Natural killer cell (primary cell): ENCODE measurements at regions not wholly inside any gene's neighbourhood (a gene's known extent, or its start where the extent isn't known, plus 50 kb on each side); places are given as distances from the start of the nearest gene placed in this dataset.

Experiments used
- ATAC-seq, 3 donors: fragments of 150-1000 bp in 2 of 3; fragments of 200-7000 bp in 1 of 3; cut with Tn5 transposase; 1 replicate in 1 of 3; 2 replicates in 2 of 3; pipeline ENCODE4 v1.10.0; 2021; ENCODE audit warnings: mild to moderate bottlenecking in 2 of 3, moderate library complexity in 2 of 3
- DNase-seq, 2 donors: peaks; one replicate each; pipeline versions ENCODE4 v3.0.0 to v3.0.0-alpha.2; 2013 to 2021; ENCODE audit warnings: mixed read lengths in 1 of 2
- H3K27ac ChIP-seq: one replicate; pipeline ENCODE4 v1.5.1; 2013; ENCODE audit warnings: mild to moderate bottlenecking, low read length
- H3K27me3 ChIP-seq: one replicate; pipeline ENCODE4 v1.6.1; 2013; ENCODE audit warnings: low read length; ENCODE audit not compliant: control insufficient read depth, insufficient read depth
- H3K36me3 ChIP-seq: one replicate; pipeline ENCODE4 v1.6.1; 2013; ENCODE audit warnings: low read length; ENCODE audit not compliant: control insufficient read depth, insufficient read depth
- H3K4me1 ChIP-seq: one replicate; pipeline ENCODE4 v1.6.1; 2013; ENCODE audit warnings: low read length; ENCODE audit not compliant: control insufficient read depth, insufficient read depth
- H3K4me3 ChIP-seq: one replicate; pipeline ENCODE4 v1.5.1; 2013; ENCODE audit warnings: low read length
- H3K9me3 ChIP-seq: one replicate; pipeline ENCODE4 v1.6.1; 2013; ENCODE audit warnings: low read length; ENCODE audit not compliant: control insufficient read depth, insufficient read depth
- H3K27ac Mint-ChIP-seq, 2 donors: one replicate each; pipeline ENCODE4 v1.8.0; 2022; ENCODE audit warnings: mild to moderate bottlenecking in 2 of 2, mixed read lengths in 2 of 2, moderate library complexity in 1 of 2
- H3K27me3 Mint-ChIP-seq, 2 donors: one replicate each; pipeline ENCODE4 v1.8.0; 2022; ENCODE audit warnings: low read depth in 2 of 2, mixed read lengths in 2 of 2
- H3K36me3 Mint-ChIP-seq: one replicate; pipeline ENCODE4 v1.8.0; 2022; ENCODE audit warnings: mixed read lengths
- H3K4me1 Mint-ChIP-seq, 2 donors: one replicate each; pipeline ENCODE4 v1.8.0; 2022; ENCODE audit warnings: mixed read lengths in 2 of 2
- H3K4me3 Mint-ChIP-seq: one replicate; pipeline ENCODE4 v1.8.0; 2022; ENCODE audit warnings: mild to moderate bottlenecking, moderate library complexity, mixed read lengths
- H3K9me3 Mint-ChIP-seq, 2 donors: one replicate each; pipeline ENCODE4 v1.8.0; 2022; ENCODE audit warnings: mixed read lengths in 2 of 2
- CTCF ChIP-seq: fragments of 200-600 bp; IDR thresholded peaks from one replicate; pipeline ENCODE4 v1.8.0; 2022; ENCODE audit warnings: antibody characterized with exemption
- WGBS: methylation state at CpG from one replicate; pipeline ENCODE4 v1.1.7; 2013; ENCODE audit warnings: missing lambda C conversion rate; ENCODE audit not compliant: insufficient coverage; 5-methylcytosine and 5-hydroxymethylcytosine counted together
- intact Hi-C: fragments of 100-400 bp; cut with micrococcal nuclease; formaldehyde crosslinking; loops from one replicate; pipeline ENCODE4 v1.14.2; 2022

DNA sequence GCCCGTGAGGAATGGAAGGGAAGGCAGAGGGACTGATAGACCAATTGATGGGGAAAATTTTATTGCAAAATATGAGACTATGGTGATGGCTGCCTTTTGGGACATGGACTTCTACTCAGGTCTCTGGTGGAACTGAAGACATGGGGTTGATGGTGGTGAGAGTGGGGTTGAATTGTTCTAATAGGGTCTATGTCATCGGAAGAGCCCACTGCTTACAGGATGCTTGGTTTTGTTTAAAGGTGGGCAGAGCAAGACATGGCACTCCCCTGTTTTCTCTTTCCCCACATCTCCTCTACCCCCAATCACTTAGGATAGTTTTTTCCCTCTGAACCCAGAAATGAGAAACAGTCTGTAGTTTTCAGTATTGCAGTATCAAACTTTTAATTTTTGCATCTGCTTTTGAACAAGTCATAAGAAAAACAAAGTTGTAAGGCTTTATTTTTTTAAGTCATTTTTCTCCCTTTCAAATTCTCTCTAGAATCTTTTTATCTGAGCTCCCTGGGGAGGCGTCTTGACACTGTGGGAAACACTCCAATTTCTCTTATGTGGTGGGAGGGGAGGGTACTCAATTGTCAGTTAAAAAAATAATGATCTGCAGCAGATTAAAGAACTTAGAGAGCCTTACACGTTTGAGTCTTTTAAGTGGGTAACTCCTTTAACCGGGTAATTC is 276.2 kb upstream of the TBC1D5 start:
- Histone ChIP-seq H3K4me3 (no peak overlapping the region), H3K4me1 (no peaks in the 10 kb centered on the region), H3K27ac (no peak overlapping the region), H3K36me3 (no peaks in the 10 kb centered on the region), H3K27me3 (peaks cover 3% of the 10 kb centered on the region), H3K9me3 (no peaks in the 10 kb centered on the region)
- no peaks in the 10 kb centered on the region for H3K9me3 Mint-ChIP-seq
- no peak overlapping the region for H3K27ac Mint-ChIP-seq
- DNase-seq (no peak), ATAC-seq (no peak)
- peaks cover 13 to 30% of the 10 kb centered on the region in 2 donors for H3K27me3 Mint-ChIP-seq
- intact Hi-C loops: no loop called here
- H3K4me3 Mint-ChIP-seq: no peak overlapping the region
- no peaks in the 10 kb centered on the region for H3K36me3 Mint-ChIP-seq
- WGBS: 30% methylated on average over 4 of the region's 5 CpGs
- H3K4me1 Mint-ChIP-seq: no peaks in the 10 kb centered on the region
- TF ChIP-seq CTCF: no peak

DNA sequence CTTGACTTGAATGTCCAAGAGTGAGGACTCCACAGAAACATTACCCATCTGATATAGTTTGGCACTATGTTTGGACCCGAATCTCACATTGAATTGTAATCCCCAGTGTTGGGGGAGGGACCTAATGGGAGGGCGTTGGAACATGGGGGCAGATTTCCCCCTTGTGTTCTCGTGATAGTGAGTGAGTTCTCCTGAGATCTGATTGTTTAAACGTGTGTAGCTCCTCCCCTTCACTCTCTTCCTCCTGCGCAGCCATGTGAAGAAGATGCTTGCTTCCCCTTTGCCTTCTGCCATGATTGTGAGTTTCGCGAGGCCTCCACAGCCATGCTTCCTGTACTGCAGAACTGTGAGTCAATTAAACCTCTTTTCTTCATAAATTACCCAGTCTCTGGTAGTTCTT is 273.9 kb upstream of the TBC1D5 start:
- no peak for DNase-seq

GRCh38 chr3:18012933-18013332 is 270.5 kb upstream of the TBC1D5 start:
- no peaks in the 10 kb centered on the region for H3K27me3 ChIP-seq
- H3K27ac ChIP-seq: no peak overlapping the region
- Mint-ChIP-seq H3K27ac (no peak overlapping the region), H3K9me3 (no peaks in the 10 kb centered on the region), H3K4me1 (peaks cover 0 to 6% of the 10 kb centered on the region in 2 donors), H3K36me3 (no peaks in the 10 kb centered on the region), H3K4me3 (no peak overlapping the region), H3K27me3 (peaks cover under 1 to 4% of the 10 kb centered on the region in 2 donors)
- DNase-seq (no peak), ATAC-seq (no peak)
- no peak for TF ChIP-seq CTCF
- intact Hi-C loops: no loop called here
- no peaks in the 10 kb centered on the region for H3K9me3 ChIP-seq
- no peak overlapping the region for H3K4me3 ChIP-seq
- 80% methylated on average over 3 of the region's 4 CpGs for WGBS
- no peaks in the 10 kb centered on the region for H3K36me3 ChIP-seq
- H3K4me1 ChIP-seq: no peaks in the 10 kb centered on the region

More for the DNA sequence above, 273.9 kb upstream of the TBC1D5 start:
- 88% methylated on average over 7 of the region's 7 CpGs for WGBS
- no peaks in the 10 kb centered on the region for H3K9me3 ChIP-seq
- H3K27ac Mint-ChIP-seq: no peak overlapping the region
- no peak overlapping the region for H3K4me3 Mint-ChIP-seq
- intact Hi-C loops: no loop called here
- H3K4me1 Mint-ChIP-seq: peaks cover 0 to 6% of the 10 kb centered on the region in 2 donors
- no peaks in the 10 kb centered on the region for H3K36me3 ChIP-seq
- H3K36me3 Mint-ChIP-seq: no peaks in the 10 kb centered on the region
- H3K9me3 Mint-ChIP-seq: no peaks in the 10 kb centered on the region
- H3K27me3 Mint-ChIP-seq: peaks cover 13 to 21% of the 10 kb centered on the region in 2 donors
- peaks cover 3% of the 10 kb centered on the region for H3K27me3 ChIP-seq
- TF ChIP-seq CTCF: no peak
- no peak overlapping the region for H3K27ac ChIP-seq
- ATAC-seq: no peak
- H3K4me3 ChIP-seq: no peak overlapping the region
- no peaks in the 10 kb centered on the region for H3K4me1 ChIP-seq

GRCh38 chr3:18012436-18012835 is 270.0 kb upstream of the TBC1D5 start:
- Mint-ChIP-seq H3K36me3 (no peaks in the 10 kb centered on the region), H3K27ac (no peak overlapping the region), H3K4me1 (peaks cover 0 to 6% of the 10 kb centered on the region in 2 donors), H3K9me3 (no peaks in the 10 kb centered on the region), H3K4me3 (no peak overlapping the region), H3K27me3 (peaks cover 0 to 3% of the 10 kb centered on the region in 2 donors)
- intact Hi-C loops: no loop called here
- ATAC-seq (no peak), DNase-seq (no peak)
- Histone ChIP-seq H3K36me3 (no peaks in the 10 kb centered on the region), H3K9me3 (no peaks in the 10 kb centered on the region), H3K4me3 (no peak overlapping the region), H3K27me3 (no peaks in the 10 kb centered on the region), H3K4me1 (no peaks in the 10 kb centered on the region), H3K27ac (no peak overlapping the region)
- WGBS: 11% methylated on average over 2 of the region's 2 CpGs
- TF ChIP-seq CTCF: no peak
